ENCODE measurements at regions not wholly inside any gene's neighbourhood (a gene's known extent, or its start where the extent isn't known, plus 50 kb on each side); places are given as distances from the start of the nearest gene placed in this dataset.

GRCh38 chr5:67371924-67372323 is 175.3 kb upstream of the CD180 start:
- CTCF ChIA-PET: no interaction called here

GRCh38 chr5:67366691-67367395 is 170.2 kb upstream of the CD180 start:
- no peak overlapping the region for H3K27ac ChIP-seq (ENCODE audit: low read depth in 1 of 2, low read length in 2 of 2)
- no peak for DNase-seq
- TF ChIP-seq CTCF (IDR thresholded peaks at IDR 0.05): no peak
- Mint-ChIP-seq H3K9me3 (no peaks in the 10 kb centered on the region), H3K4me1 (ENCODE audit: low read depth) (no peaks in the 10 kb centered on the region), H3K27me3 (peaks cover 6% of the 10 kb centered on the region), H3K4me3 (no peak overlapping the region), H3K36me3 (ENCODE audit: low read depth) (no peaks in the 10 kb centered on the region), H3K27ac (no peak overlapping the region)
- H3K27me3 ChIP-seq (ENCODE audit: control insufficient read depth in 1 of 2, insufficient read depth in 2 of 2, low read length in 2 of 2): no peaks in the 10 kb centered on the region
- H3K36me3 ChIP-seq (ENCODE audit: insufficient read depth, low read length): no peaks in the 10 kb centered on the region
- ChIA-PET CTCF (interaction anchor here (0.9 kb wide), 1 partner anchor 121 kb away, joined by 3 read pairs; no protein-coding TSS in a partner anchor), POLR2A (interaction anchor here (0.5 kb wide), 1 partner anchor 11 kb away, joined by 3 read pairs; no protein-coding TSS in a partner anchor)
- H3K4me1 ChIP-seq (ENCODE audit: insufficient read depth, low read length): no peaks in the 10 kb centered on the region
- H3K4me3 ChIP-seq (ENCODE audit: low read length): no peak overlapping the region
- intact Hi-C loops (cut with DNase I, micrococcal nuclease): no loop called here
- no peaks in the 10 kb centered on the region for H3K9me3 ChIP-seq (ENCODE audit: control insufficient read depth in 1 of 2, insufficient read depth in 1 of 2, low read length in 2 of 2)
- ATAC-seq (ENCODE audit: poor library complexity): no peak

More at GRCh38 chr5:67371924-67372323, 175.3 kb upstream of the CD180 start:
- TF ChIP-seq CTCF (IDR thresholded peaks at IDR 0.05): no peak
- Mint-ChIP-seq H3K27ac (no peak overlapping the region), H3K27me3 (peaks cover 6% of the 10 kb centered on the region), H3K4me3 (no peak overlapping the region), H3K36me3 (ENCODE audit: low read depth) (no peaks in the 10 kb centered on the region), H3K4me1 (ENCODE audit: low read depth) (no peaks in the 10 kb centered on the region), H3K9me3 (no peaks in the 10 kb centered on the region)
- intact Hi-C loops (cut with DNase I, micrococcal nuclease): no loop called here
- no peaks in the 10 kb centered on the region for H3K36me3 ChIP-seq (ENCODE audit: insufficient read depth, low read length)
- ATAC-seq (ENCODE audit: poor library complexity): no peak
- H3K4me3 ChIP-seq (ENCODE audit: low read length): no peak overlapping the region
- no peaks in the 10 kb centered on the region for H3K27me3 ChIP-seq (ENCODE audit: control insufficient read depth in 1 of 2, insufficient read depth in 2 of 2, low read length in 2 of 2)
- no peak overlapping the region for H3K27ac ChIP-seq (ENCODE audit: low read depth in 1 of 2, low read length in 2 of 2)
- no peaks in the 10 kb centered on the region for H3K4me1 ChIP-seq (ENCODE audit: insufficient read depth, low read length)
- DNase-seq: no peak
- H3K9me3 ChIP-seq (ENCODE audit: control insufficient read depth in 1 of 2, insufficient read depth in 1 of 2, low read length in 2 of 2): no peaks in the 10 kb centered on the region
- POLR2A ChIA-PET: no interaction called here

GRCh38 chr5:67366276-67366675 is 169.7 kb upstream of the CD180 start:
- Mint-ChIP-seq H3K27ac (no peak overlapping the region), H3K36me3 (ENCODE audit: low read depth) (no peaks in the 10 kb centered on the region), H3K9me3 (no peaks in the 10 kb centered on the region), H3K4me3 (no peak overlapping the region), H3K27me3 (peaks cover 6% of the 10 kb centered on the region), H3K4me1 (ENCODE audit: low read depth) (no peaks in the 10 kb centered on the region)
- no peak for TF ChIP-seq CTCF (IDR thresholded peaks at IDR 0.05)
- no peak for ATAC-seq (ENCODE audit: poor library complexity)
- Histone ChIP-seq H3K4me3 (ENCODE audit: low read length) (no peak overlapping the region), H3K27ac (ENCODE audit: low read depth in 1 of 2, low read length in 2 of 2) (no peak overlapping the region), H3K9me3 (ENCODE audit: control insufficient read depth in 1 of 2, insufficient read depth in 1 of 2, low read length in 2 of 2) (no peaks in the 10 kb centered on the region), H3K4me1 (ENCODE audit: insufficient read depth, low read length) (no peaks in the 10 kb centered on the region), H3K27me3 (ENCODE audit: control insufficient read depth in 1 of 2, insufficient read depth in 2 of 2, low read length in 2 of 2) (no peaks in the 10 kb centered on the region), H3K36me3 (ENCODE audit: insufficient read depth, low read length) (no peaks in the 10 kb centered on the region)
- DNase-seq: no peak
- ChIA-PET CTCF (no interaction called here), POLR2A (no interaction called here)
- intact Hi-C loops (cut with DNase I, micrococcal nuclease): no loop called here

Measured in CD4-positive, alpha-beta T cell (primary cell).